GM19372 (cell line): ENCODE measurements at regions not wholly inside any gene's neighbourhood (a gene's known extent, or its start where the extent isn't known, plus 50 kb on each side); places are given as distances from the start of the nearest gene placed in this dataset.
"Not testable (repeated sequence)": the region's sequence is repeated elsewhere in the genome, so short reads cannot be mapped to it uniquely, and the experiment has no call there.

Source experiments
- ATAC-seq: cut with Tn5 transposase; IDR thresholded peaks from one replicate; pipeline ENCODE4 v1.9.1; 2021; ENCODE audit warnings: mild to moderate bottlenecking, low read depth, moderate library complexity; ENCODE audit not compliant: unreplicated experiment

DNA sequence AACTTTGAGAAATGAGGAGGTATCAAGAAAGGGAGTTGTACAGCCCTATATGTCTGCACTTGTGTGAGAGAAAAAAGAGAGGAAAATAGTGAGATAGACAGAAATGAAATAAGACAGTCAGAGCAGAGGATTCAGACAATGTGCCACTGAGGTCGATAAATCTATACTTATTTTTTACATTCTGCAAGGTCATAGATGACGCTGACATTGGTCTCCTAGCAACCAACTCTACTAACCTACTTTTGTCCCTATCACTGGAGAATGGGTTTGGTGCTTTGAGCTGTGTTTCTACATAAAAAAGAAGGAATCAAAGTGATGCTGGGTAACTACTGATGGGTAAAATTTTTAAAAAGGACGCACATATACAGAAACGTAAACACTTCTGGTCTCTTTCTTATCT lies 573.3 kb upstream of the RORB start:
- no peak for ATAC-seq

DNA sequence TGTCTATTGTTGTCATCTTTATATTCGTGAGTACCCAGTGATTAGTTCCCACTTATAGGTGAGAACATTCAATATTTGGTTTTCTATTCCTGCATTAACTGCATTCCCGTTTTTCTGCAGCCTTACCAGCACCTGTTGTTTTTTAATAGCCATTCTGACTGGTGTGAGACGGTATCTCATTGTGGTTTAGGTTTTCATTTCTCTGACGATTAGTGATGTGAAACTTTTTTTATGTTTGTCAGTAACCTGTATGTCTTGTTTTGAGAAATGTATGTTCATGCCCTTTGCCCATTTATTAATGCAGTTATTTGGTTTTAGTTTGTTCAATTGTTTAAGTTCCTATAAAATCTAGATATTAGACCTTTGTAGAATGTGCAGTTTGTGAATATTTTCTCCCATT lies 546.0 kb upstream of the RORB start:
- no peak for ATAC-seq

DNA sequence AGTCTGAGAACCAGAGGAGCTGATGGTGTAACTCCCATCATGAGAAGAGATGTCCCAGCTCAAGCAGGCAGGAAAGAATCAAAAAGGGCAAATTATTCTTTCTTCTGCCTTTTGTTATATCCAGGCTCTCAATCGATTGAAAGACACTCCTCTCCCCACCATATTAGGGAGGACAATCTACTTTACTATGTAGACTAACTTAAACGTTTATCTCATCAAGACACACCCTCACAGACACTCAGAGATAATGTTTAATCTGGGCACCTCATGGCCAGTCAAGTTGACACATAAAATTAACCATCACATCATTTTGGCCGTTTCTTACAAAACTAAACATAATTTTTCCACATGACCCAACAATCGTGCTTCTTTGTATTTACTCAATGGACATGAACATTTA lies 534.3 kb upstream of the RORB start:
- ATAC-seq = no peak

DNA sequence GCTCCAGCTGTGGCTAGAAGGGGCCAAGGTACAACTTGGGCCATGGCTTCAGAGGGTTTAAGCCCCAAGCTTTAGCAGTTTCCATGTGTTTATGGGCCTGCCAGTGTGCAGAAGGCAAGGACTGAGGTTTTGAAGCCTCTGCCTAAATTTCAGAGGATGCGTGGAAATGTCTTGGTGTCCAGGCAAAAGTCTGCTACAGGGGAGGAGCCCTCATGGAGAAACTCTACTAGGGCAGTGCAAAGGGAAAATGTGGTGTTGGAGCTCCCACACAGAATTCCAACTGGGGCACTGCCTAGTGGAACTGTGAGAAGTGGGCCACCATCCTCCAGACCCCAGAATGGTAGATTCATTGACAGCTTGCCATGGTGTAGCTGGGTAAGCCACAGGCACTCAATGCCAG lies 527.2 kb upstream of the RORB start:
- no peak for ATAC-seq

- not testable (repeated sequence) for ATAC-seq
These were observed 520.7 kb upstream of the RORB start for GRCh38 chr9:73976424-73976823.

- no peak for ATAC-seq
These were observed 517.3 kb upstream of the RORB start for GRCh38 chr9:73979894-73980264.

- no peak for ATAC-seq
These were observed 516.4 kb upstream of the RORB start for GRCh38 chr9:73980754-73981153.

DNA sequence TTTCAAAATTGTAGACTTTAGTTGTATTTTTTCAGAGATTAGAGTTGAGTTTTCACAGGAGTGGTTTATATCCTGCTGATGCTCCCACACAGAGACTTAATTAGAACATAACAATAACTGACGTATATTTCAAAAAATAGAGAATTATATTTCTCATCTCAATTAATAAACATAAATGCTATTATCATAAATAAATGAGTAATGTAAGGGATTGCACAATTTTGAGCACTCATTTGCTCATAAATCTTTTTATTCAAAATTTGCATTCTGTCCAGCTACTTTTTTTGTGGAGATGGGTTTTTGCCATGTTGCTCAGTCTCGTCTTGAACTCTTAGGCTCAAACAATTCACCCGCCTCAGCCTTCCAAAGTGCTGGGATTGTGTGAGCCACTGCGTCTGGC lies 515.7 kb upstream of the RORB start:
- no peak for ATAC-seq

DNA sequence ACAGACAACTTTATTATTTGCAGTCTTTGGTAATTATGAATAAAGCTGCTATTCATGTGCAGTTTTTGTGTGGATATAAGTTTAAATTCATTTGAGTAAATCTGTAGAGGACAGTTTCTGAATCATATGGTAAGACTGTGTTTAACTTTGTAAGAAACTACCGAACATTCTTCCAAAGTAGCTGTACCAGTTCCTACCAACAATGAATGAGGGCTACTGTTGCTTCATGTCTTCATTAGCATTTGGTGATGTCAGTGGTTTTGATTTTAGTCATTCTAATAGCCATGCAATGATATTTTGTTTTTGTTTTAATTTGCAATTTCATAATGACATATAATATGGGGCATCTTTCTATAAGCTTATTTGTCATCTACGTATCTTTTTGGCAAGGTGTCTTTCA lies 501.3 kb upstream of the RORB start:
- no peak for ATAC-seq

GRCh38 chr9:73996844-73997243 lies 500.3 kb upstream of the RORB start:
- no peak for ATAC-seq

DNA sequence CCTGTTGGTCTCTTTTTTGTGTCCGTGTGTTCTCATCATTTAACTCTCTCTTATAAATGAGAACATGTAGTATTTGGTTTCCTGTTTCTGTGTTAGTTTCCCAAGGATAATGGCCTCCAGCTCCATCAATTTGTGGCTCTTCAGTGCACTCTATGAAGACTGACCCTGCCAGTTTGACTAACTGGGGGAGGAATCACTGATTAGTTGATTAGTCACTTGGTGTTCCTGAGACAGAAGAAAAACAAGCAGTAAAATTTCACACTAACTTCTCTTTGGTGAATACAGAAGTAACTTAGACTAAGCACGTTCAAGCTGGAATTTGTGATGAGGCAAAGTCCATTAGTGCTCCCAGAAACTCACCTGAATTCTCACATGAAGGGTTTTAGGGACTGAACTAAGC lies 495.8 kb upstream of the RORB start:
- ATAC-seq = no peak

GRCh38 chr9:74006935-74007334 lies 490.2 kb upstream of the RORB start:
- no peak for ATAC-seq

DNA sequence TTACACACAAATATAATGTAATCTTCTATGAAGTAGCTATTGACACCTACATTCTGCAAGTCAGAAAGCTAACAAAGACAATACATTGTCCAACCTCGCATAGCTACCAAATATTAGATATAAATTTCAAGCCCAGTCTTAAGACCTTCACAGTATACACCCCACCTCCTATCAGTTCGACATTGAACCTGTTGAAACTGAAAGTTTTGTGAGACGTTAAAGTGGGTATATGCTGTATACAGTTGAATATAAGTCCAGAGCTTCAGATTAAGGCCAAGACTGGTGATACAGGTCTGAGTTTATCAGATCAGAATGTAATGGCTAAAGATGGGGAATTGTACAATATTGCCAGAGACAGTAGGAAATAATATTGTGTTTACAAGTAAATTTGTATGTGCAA lies 489.3 kb upstream of the RORB start:
- ATAC-seq = no peak

DNA sequence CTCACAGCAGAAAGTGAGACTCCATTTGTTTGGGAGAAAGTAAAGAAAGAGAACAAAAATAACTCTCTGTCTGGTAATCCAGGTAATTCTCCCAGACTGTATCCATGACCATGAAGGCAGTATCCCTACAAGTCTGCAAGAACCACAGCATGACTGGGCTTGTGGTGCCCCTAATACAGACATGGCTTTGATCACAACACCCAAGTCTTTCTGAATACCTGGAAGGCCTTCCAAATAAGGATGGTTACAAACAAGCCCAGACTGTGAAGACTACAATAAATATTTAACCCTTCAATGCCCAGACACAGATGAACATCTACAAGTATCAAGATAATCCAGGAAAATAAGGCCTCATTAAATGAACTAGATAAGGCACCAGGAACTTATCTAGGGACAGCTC lies 481.1 kb upstream of the RORB start:
- no peak for ATAC-seq

- no peak for ATAC-seq
These were observed 471.7 kb upstream of the RORB start for GRCh38 chr9:74025402-74025925.

GRCh38 chr9:74032421-74032820 lies 464.7 kb upstream of the RORB start:
- no peak for ATAC-seq

GRCh38 chr9:74035786-74036185 lies 461.3 kb upstream of the RORB start:
- ATAC-seq = no peak

DNA sequence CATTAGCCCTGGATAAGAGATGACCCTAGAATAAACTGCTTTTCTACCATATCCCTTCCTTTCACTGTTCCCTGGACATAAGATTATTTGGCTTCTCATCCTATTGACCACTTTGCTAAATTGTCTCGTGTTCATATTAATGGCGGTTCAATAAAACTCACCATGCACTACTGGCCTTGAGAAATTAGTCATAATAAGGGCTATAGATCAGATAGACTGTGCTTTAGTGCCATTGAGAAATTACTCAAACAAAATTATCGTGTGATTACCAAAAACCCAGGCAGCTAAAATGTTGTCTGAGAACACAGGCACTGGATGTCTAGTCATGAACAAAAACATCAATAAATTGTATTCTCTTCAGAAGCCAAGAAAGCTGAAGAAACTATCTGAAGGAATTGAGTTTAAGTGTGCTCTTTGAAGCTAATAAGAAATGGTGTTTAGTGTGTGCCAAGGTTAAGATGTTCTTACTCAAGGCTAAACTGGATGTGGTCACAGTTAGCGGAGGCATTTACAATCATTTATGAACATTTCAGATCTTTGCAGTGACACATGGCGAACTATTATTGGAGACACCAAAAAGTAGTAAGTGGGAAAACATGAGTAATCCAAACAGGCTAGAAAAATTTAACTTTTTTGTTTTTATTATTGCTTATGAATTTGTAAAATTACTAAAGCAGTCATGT lies 460.4 kb upstream of the RORB start:
- peak; percentile 59 for ATAC-seq

DNA sequence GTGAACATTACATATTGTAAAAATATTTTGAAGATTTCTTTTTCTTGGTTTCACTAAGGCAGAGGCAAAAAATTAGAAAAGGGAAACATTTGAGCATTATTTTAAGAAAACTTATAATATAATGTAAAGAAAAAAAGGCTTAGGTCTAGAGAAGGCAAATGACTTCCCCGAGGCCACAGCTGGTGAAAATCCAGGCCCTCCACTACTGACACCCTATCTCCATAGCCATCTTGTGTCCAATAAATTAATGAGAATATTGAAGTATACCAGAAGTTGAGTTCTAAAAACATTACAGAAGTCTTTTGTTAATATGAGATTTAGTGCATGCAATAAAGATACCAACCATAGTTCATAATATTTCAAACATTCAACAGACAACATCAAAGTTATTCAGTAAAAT lies 459.9 kb upstream of the RORB start:
- no peak for ATAC-seq

DNA sequence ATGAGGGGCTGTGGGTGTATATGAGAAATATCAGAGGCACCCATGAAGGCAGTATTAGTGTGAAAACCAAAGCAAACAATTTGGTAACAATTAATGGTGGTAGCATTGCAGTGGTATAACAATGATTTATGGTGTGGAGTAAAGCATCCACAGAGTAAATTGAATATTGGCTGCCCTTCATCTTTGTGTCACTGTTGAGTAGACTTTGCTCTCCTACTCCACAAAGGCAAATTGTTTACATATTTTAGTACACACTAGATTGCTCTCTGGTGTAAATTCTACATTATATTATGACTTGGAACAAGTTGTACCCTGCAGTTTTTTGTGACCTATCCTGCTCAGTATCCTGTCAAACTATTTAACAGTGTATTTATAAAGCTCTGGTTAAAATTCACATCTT lies 455.5 kb upstream of the RORB start:
- ATAC-seq = no peak

DNA sequence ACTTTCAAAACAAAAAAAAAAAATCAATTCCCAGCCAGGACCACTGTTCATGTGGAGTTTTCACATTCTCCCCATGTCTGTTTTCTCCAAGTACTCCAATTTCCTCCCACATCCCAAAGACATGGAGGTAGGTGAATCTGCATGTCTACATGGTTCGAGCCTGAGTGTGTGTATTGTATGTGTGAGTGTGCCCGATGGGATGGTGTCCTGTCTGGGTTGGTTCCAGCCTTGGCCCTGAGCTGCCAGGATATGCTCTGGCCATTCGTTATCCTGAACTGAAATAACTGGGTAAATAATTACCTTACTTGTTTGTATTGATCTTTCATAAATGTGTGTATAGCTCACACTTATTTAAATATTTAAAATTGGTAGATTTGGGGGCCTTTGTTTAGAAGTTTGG lies 452.3 kb upstream of the RORB start:
- ATAC-seq = no peak

- no peak for ATAC-seq
These were observed 441.1 kb upstream of the RORB start for GRCh38 chr9:74056023-74056422.

- ATAC-seq = not testable (repeated sequence)
These were observed 440.1 kb upstream of the RORB start for GRCh38 chr9:74057051-74057450.
